ENCODE measurements at regions not wholly inside any gene's neighbourhood (a gene's known extent, or its start where the extent isn't known, plus 50 kb on each side); places are given as distances from the start of the nearest gene placed in this dataset.

DNA sequence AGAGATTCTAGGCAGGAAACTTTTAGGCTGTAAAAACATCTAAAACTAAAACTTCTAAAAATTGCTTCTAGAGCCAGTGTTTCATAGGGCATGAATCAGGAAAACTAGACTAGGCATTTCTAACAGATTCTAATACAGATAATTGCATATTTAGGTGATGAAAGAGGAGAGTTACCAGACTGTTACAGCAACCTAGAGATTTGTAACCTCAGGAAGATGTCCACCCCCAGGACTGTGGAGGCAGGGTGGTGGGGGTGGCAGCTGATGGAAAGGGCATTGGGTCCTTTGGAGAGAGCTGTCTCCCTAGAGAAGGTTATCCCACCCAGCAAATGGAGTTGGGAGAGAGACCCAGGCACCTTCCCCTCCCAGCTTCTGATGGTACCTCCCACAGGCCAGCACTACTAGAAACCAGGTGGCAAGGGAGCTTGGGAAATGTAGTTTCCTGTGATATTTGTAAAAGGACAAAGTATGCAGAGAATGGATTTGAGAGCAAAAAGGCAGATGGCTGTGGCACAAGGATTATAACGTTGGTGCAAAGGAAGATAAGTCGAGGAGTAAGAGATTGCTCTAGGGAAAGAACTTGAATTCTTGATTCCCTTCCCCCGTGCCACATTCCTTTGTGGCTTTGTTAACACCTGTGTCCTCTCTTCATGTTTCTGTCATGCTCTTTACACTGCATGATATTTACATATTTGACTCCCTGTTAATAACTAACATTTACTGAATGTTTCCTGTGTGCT, 75.6 kb upstream of the MGAT5 start:
- TF ChIP-seq POLR2A (IDR thresholded peaks at IDR 0.05), result no peak
- TF ChIP-seq, protein P1, sequence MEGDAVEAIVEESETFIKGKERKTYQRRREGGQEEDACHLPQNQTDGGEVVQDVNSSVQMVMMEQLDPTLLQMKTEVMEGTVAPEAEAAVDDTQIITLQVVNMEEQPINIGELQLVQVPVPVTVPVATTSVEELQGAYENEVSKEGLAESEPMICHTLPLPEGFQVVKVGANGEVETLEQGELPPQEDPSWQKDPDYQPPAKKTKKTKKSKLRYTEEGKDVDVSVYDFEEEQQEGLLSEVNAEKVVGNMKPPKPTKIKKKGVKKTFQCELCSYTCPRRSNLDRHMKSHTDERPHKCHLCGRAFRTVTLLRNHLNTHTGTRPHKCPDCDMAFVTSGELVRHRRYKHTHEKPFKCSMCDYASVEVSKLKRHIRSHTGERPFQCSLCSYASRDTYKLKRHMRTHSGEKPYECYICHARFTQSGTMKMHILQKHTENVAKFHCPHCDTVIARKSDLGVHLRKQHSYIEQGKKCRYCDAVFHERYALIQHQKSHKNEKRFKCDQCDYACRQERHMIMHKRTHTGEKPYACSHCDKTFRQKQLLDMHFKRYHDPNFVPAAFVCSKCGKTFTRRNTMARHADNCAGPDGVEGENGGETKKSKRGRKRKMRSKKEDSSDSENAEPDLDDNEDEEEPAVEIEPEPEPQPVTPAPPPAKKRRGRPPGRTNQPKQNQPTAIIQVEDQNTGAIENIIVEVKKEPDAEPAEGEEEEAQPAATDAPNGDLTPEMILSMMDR (IDR thresholded peaks at IDR 0.05), result no peak
- no peak for TF ChIP-seq EP300 (IDR thresholded peaks at IDR 0.05)

All from gastroesophageal sphincter (tissue), 3 donors.